ENCODE measurements at regions not wholly inside any gene's neighbourhood (a gene's known extent, or its start where the extent isn't known, plus 50 kb on each side); places are given as distances from the start of the nearest gene placed in this dataset.
"Not testable (repeated sequence)": the region's sequence is repeated elsewhere in the genome, so short reads cannot be mapped to it uniquely, and the experiment has no call there.

DNA sequence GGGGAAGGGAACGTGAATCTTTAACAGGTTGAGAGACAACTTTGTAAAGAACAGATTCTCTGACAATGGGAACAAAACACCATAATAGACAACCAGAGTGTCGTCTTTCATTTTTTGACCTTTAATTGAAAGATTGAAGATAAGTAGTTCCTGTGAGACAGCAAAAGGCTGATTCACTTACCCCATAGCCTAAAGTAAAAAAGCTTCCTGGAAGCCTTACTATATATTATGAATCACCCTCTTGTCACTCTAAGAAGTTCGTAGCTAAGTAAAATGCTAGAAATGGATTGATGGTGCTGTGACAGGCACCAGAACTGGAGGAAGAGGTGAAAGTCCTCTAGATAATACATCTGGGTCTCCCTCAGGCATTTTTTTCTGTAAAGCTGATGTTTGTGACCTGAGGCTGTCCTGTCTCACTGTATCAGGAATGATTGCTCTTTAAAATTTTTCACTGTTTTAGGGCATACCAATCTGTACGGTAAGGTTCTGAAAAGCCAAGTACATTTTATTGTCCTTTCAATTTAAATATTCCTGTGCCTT, 824.6 kb upstream of the SEMA6D start:
- DNase-seq = no peak

DNA sequence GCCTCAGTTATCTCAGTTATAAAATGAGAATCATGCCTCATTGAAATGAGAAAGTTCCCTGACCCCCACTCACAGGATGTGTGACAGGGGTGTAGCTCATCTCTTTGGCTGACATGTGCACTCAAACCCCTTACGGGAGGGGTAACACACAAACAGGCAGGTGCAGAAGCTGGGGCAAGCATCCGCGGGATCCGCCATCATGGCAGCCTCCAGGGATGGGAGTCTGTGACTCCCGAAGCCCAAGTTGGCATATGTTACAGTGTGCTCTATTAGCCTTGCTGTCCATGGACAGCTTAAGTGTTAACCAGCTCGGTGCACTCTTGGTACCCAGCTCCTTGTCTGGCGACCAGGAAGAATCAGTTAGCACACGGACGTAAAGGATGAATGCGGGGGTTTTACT, 822.7 kb upstream of the SEMA6D start:
- DNase-seq = no peak

DNA sequence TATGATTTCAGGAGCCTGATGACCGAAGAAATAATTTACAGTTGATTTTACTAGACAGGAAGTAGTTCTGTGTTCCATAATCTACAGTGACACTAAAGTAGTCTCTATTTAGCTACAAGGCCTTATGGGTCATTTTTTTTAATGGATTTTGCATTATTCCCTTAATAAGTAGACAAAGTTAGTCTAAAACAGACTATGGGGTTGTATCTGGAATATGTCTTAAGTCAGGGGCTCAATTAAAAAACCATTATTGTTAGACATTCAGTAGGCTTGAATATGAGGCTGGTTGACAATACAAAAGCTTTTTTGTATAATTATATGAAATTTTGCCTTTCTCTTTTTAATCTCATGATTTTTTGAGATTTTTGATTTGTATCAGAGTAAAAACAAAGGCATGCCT, 820.0 kb upstream of the SEMA6D start:
- no peak for DNase-seq

DNA sequence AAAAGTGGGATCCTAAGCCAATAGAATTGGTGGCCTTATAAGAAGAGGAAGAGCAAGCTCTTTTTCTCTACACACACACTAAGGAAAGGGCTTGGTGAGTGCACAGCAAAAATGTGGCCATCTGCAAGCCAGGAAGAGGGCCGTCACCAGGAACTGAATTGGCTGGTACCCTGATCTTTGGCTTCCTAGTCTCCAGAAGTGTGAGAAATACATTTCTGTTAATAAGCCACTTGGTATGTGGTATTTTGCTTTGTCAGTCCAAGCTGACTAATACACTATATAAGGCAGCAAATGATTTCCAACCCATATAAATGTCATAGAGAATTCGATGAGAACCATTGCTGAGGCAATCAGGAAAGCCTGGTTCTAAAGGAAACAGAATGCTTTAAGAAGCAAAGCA, 816.3 kb upstream of the SEMA6D start:
- no peak for DNase-seq

DNA sequence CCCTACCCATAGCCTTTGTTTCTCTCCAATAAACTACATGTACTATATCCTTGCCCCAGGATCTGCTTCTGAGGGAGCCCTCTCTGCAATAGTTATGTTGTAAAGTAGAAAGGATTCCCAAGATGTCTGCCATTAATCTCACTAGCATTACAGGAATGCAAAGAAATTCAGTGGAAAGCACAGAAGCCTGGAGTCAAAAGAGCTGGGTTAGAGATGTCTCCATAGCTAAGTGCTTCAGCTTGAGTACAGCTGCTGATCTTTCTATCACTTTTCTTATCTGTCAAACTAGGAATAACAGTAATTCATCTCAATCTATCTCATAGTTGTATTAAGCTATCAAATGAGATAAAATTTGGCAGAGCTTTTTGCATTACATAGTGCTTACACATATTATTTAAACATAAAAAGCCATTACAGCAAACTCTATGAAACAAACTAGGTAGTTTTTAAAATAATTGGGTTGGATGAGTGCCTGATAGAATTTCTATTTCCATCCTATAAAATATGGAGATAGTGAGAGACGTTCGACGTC, 799.5 kb upstream of the SEMA6D start:
- no peak for DNase-seq

DNA sequence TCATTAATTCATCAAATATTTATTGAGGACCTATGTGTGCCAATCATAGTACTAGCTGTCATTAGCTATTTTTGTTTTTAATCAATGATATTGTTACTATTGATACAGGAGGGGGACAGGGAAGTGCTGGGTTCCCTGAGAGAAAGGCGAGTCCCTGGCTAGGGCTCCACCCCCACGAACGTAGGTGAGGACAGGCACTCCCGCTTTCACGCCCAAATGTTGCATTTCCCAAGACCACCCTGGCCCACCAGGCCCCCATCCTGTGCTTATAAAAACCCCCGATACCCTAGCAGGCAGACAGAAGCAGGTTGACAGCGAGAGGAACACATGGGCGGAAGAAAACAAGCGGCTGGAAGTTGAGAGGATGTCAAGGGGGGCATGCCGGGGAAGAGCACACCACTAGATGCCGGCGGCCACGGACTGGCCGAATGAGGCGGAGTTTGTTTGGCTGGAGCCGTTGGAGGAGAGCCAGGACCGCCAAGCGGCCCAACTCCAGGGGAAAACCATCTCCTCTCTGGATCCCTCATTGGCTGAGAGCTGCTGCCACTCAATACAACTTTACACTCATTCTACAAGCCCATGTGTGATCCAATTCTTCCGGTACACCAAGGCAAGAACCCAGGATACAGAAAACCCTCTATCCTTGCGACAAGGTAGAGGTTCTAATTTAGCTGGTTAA, 798.7 kb upstream of the SEMA6D start:
- DNase-seq = no peak

- no peak for DNase-seq
Measured at GRCh38 chr15:46921891-46922290, 795.4 kb upstream of the SEMA6D start.

GRCh38 chr15:46930426-46930825, 786.9 kb upstream of the SEMA6D start:
- no peak for DNase-seq

- DNase-seq = no peak
Measured at GRCh38 chr15:46933332-46933731, 784.0 kb upstream of the SEMA6D start.

DNA sequence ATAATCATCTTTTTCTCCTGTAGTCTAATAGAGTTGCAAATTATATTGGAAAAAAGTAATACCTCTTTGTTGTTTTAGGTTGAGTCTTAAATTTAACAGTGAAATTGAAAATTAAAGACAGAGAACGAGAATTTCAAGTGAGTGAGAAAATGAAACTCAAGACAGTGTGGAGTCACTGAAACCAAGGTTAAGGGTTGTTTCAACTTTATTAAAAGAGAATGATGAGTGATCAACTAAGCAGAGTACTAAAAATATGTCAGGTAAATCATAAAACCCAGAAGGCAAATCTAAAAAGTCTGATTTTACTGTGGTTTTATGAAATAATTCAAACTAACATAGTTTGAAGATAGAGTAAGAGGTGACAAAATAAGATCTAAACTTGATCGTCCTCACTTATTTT, 782.5 kb upstream of the SEMA6D start:
- DNase-seq = no peak

DNA sequence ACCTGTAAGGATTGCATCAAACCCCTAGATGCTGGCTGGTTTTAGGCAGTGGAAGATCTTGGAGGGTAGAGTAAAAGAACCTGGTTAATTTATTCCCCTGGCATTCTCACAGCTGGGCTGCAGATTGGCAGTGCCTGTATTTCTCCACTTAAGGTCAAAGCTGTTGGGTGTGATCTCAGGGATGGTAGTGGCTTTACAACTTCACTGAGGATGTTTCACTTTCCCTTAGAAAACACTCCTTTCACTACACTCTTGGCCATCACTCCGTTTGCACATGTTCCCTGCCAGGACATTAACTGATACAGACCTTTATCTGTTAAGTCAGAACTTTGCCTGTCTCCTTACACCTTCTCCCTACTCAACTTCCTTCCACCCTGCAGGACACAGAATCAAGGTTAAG, 779.1 kb upstream of the SEMA6D start:
- no peak for DNase-seq

DNA sequence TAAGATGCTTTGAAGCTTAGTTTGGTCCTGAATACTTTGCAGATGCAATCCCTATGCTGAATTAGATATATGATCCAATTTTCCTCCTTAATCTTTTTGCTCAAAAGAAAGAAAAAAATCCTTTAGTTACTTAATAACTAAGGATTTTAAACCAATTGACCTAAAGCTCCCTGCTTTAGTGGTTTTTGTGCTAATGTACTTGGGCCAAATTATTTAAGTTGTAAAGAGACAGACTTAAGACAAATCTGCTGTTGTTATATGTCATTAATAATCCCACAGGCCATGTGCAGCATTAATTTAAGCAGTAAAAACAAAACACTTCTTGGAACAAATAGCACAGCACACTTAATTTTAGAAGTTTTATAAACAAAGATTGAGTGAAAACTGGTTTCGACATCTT, 776.1 kb upstream of the SEMA6D start:
- no peak for DNase-seq

GRCh38 chr15:46946953-46947352, 770.4 kb upstream of the SEMA6D start:
- DNase-seq = no peak

GRCh38 chr15:46955576-46955975, 761.7 kb upstream of the SEMA6D start:
- no peak for DNase-seq

GRCh38 chr15:46956456-46956855, 760.8 kb upstream of the SEMA6D start:
- DNase-seq = no peak

GRCh38 chr15:46956881-46957280, 760.4 kb upstream of the SEMA6D start:
- no peak for DNase-seq

DNA sequence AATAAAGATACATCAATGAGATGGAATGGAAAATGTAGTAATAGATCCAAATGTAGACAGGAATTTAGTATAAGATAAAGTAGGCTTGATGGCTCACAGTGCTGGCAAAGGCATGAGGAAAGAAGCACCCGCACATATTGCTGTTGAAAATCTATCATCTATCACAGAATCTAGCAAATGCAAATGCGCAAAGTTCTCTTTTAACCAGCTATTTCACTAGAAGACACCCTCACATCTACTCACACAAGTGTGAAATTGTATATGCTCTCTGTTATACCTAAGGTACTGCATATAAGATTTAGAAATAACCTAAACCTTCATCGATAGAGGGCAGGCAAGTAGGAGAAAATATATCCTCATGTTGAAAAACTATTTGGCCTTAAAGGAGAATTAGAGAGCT, 756.7 kb upstream of the SEMA6D start:
- no peak for DNase-seq

GRCh38 chr15:46961795-46962194, 755.5 kb upstream of the SEMA6D start:
- no peak for DNase-seq

GRCh38 chr15:46988055-46988454, 729.2 kb upstream of the SEMA6D start:
- not testable (repeated sequence) for DNase-seq

GRCh38 chr15:46996359-46996758, 720.9 kb upstream of the SEMA6D start:
- DNase-seq = no peak

GRCh38 chr15:46997501-46997900, 719.8 kb upstream of the SEMA6D start:
- no peak for DNase-seq

- DNase-seq = no peak
Measured at GRCh38 chr15:47003568-47003967, 713.7 kb upstream of the SEMA6D start.

GRCh38 chr15:47013446-47013845, 703.9 kb upstream of the SEMA6D start:
- no peak for DNase-seq

- no peak for DNase-seq
Measured at GRCh38 chr15:47027322-47027946, 689.9 kb upstream of the SEMA6D start.
